ENCODE measurements at regions not wholly inside any gene's neighbourhood (a gene's known extent, or its start where the extent isn't known, plus 50 kb on each side); places are given as distances from the start of the nearest gene placed in this dataset.

DNA sequence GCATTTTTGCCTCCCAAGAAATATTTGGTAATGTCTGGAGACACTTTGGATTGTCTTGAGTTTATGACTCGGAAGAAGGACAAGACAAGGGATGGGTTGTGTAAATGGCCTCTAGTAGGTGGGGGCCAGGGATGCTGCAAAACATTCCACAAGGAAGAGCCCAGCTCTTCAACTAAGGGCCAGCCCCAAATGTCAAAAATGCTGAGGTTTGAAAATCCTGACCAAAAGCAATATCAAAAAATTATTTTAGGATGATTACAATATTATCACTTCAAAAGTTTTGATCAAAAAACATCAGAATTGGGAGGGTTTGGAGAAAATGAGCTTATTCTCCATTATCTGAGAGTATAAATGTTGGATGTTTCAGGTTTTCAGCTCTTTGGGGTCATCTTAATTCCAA, 248.9 kb upstream of the SLC24A2 start:
- no peak for DNase-seq

GRCh38 chr9:20033511-20033910, 244.7 kb upstream of the SLC24A2 start:
- DNase-seq, result no peak

DNA sequence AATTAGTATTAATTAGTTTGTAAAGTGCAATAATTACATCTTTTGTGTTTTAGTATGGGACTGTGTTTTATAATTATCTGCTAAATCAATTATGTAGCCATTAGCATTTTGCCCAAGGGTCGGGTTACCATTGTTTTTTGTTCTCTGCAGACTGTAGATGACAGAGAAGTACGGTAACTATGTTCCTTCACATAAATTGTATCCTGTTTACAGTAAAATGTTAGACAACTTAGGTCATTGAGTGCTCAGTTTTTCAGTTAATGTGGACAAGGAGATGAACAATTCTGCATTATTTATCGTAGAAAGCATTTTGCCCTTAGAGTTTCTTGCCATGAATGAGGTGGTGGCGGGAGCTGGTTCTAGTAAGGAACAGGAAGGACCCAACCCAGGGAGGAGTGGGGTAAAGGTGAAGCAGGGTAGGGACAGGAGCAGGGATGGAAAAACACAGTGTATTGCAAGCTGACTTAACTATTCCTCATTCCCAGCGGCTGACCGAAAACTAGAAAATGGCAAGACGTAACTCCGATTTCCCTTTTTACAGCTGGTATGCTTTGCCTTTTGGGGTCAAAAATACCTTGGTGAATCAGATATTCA, 243.7 kb upstream of the SLC24A2 start:
- DNase-seq, result no peak

GRCh38 chr9:20031836-20032235, 243.0 kb upstream of the SLC24A2 start:
- DNase-seq, result no peak

DNA sequence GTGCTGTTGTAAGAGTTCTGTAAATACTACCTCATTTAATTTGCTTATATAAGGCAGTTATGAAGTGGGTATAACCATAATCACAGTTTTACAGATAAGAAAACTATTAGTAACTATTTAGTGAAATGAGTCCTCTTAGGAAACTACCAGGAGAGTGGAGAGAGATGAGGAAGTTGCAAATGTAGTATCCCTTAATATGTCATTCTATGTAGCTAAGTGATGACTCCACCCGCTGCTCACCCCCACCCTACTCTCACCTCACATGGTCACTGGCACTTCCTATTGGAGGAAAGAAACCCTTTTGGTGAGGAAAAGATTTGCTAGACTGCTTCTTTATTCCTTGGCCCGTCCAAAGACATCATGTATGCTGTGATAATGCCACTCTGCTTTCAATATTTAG, 241.8 kb upstream of the SLC24A2 start:
- DNase-seq, result no peak

- no peak for DNase-seq
Observed at GRCh38 chr9:20030221-20030620, 241.4 kb upstream of the SLC24A2 start.

- no peak for DNase-seq
Observed at GRCh38 chr9:20028849-20029231, 240.0 kb upstream of the SLC24A2 start.

GRCh38 chr9:20028192-20028848, 239.5 kb upstream of the SLC24A2 start:
- no peak for DNase-seq

GRCh38 chr9:20023961-20024571, 235.2 kb upstream of the SLC24A2 start:
- no peak for DNase-seq

DNA sequence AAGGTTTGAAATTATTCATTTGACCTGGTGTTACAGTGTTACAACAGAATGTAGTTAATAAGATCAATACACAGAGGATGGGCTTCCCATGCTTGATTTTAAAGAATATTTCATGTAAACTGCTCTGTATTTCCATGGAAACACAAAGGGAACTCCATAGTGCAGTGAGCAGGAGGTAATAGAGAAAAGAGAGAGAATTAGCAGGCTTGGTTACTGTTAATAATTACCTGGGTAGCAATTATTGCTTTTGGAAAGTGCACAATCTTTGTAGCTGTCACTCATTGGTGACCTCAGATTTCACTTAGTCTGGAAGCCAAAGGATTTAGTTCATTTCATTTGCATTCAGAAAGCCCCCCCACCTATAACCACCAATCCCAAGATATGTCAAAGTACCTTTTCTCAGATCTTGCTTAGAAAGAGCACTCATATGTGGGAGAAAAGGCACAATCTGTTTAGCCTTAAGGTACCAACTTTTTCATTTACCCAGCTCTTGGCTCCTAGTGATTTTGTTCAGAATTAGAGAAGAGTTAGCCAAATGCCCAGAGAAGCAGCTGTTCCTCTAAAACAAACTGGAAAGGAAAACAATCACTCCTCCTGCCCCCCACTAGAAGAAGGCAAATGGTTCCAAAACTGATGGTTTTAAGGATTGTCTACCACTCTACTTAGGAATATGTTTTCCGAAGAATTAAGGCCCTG, 234.5 kb upstream of the SLC24A2 start:
- no peak for DNase-seq

GRCh38 chr9:20022410-20022809, 233.6 kb upstream of the SLC24A2 start:
- DNase-seq, result no peak

GRCh38 chr9:20016611-20017010, 227.8 kb upstream of the SLC24A2 start:
- DNase-seq, result no peak

DNA sequence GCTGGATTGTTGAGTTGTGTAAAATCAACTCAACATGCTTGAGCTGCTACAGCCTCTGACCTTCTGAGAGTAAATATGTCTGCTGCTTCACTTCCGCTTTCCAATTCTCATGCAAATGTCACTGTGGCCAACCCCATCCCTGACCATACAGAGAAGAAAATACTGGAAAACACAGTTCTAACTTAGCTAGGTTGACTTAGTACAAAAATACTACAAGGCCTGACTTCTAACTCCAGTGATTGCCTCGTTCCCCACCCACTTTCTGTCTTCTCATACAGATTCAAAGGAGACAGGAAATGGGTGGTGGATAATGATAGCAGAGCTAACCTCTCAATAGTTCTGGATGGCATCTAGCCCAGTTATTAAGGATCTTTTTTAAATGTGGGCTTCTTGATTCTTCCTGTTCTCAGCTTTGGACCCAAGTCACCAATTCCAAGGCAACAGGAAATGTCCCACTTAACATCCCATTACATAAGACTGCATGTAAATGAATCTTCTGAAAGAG, 226.6 kb upstream of the SLC24A2 start:
- DNase-seq, result no peak

DNA sequence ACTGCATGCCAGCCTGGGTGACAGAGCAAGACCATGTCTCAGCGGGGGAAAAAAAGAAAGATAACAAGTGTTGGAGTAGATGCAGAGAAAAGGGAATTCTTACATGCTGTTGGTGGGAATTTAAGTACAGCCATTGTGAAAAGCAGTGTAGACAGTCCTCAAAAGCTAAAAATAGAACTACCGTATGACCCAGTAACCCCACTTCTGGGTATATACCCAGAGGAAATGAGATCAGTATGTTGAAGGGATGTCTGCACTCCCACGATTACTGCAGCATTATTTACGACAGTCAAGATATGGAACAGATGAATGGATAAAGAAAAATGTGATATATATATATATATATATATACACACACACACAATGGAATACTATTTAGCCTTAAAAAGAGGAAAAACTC, 225.3 kb upstream of the SLC24A2 start:
- no peak for DNase-seq

GRCh38 chr9:20012232-20012631, 223.4 kb upstream of the SLC24A2 start:
- DNase-seq, result no peak

DNA sequence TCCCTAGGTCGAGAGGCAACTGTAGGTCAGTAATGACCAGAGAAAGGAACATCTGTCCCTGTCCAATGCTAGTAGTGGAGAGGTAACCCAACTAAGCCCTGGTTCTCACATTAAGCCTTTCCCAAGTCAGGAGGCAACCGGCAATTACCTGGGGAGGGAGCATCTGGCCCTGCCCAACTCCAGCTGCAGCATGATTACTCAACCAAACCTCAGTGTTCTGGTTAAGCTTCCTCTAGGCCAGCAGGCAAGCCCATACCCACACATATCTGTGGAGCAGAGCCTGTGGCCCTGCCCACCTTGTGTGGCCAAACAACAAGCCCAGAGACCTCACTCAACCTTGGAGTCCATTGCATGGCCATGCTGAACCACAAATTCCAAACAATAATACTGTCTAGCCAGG, 220.8 kb upstream of the SLC24A2 start:
- no peak for DNase-seq

DNA sequence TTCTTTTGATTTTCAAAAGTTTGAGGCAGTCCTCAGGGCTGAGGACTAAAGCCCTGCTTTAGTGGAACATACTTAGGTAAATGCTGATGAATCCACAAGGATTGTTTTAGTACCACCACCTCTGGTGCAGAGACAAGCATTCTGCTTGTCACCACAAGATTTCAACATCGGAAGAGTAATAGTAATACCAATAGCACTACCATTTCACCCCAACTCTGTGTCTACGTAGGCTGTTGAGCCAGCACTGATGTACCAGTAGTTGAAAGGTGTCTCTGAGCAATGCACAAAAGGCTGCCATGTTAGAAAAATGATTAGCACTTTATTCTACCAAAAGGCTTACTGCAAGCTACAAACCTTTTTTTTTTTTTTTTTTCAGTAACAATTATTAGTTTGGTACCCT, 213.2 kb upstream of the SLC24A2 start:
- no peak for DNase-seq

DNA sequence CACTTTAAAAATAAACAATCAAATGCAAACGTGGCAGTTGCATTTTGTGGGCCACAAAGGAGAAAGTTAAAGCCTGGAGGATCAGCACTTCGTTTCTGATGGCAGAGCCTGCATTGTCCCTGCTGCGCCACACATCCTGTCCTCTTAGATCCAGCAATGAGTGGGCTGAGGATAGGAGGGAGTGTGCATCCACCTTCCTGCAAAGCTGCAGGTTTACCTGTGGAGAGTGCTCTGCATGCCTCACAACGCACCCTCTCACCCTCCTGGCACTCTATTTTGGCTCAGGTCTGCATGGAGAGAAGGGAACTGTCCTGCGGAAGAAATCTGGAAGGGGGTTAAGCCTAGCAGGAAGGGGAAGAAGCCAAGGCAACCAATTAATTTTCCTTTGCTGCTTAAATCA, 212.2 kb upstream of the SLC24A2 start:
- no peak for DNase-seq

DNA sequence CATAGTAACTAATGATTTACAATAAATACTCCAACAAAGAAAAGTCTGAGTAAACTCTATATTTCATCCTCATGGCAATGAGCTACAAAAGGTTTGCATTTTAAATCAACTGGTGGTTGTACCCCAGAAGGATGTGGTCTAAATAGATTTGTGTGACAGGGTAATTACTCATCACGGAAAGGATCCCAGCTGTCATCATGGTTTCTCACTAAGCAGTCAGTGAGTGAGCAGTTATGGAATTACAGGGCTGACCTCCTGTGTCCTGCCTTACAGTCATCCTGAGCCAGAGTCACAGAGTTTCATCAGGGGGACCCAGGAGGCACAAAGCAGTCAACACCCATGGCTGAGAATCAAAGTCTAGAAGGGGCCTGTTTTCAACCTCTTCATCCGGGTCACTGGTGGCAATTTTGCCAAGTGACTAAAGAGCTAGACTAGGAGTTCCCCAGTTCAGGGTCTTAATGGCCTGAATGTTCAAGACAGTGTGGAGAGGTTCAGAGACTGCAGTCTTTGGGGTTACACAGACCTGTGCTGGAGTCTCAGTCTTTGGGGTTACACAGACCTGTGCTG, 210.7 kb upstream of the SLC24A2 start:
- DNase-seq, result no peak

GRCh38 chr9:19998823-19999455, 210.1 kb upstream of the SLC24A2 start:
- DNase-seq, result no peak

GRCh38 chr9:19998153-19998552, 209.3 kb upstream of the SLC24A2 start:
- no peak for DNase-seq

DNA sequence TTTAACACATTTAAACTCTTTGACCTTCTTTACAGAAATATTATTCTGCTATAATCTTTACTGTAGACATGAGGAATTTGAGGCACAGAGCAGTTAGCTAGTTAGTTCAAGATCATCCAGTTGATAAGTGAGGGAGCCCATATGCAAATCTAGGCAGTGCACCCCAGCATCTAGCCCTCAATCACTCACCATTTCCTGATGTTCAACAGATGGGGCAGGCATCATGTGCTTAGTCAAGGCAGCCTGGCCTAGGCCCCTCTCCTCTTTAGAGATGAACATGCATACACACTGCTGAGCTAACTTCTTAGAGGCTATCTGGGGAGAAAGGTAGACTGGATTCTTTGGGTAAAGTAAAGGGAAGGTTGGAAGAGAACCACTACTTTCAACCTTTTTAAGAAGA, 206.8 kb upstream of the SLC24A2 start:
- DNase-seq, result no peak

GRCh38 chr9:19994296-19994695, 205.5 kb upstream of the SLC24A2 start:
- no peak for DNase-seq
